ENCODE measurements at regions not wholly inside any gene's neighbourhood (a gene's known extent, or its start where the extent isn't known, plus 50 kb on each side); places are given as distances from the start of the nearest gene placed in this dataset.

GRCh38 chr2:176976736-176977685, 235.6 kb upstream of the HNRNPA3 start:
- no peak overlapping the region for H3K4me3 ChIP-seq (ENCODE audit: low read depth, low read length, poor library complexity, severe bottlenecking)
- H3K27me3 ChIP-seq (replicated peaks; ENCODE audit: insufficient read depth, low read depth, low read length, poor library complexity) = peaks cover 8% of the 10 kb centered on the region
- POLR2A ChIA-PET (ENCODE audit: low non-redundant PET) = no interaction called here
- H3K4me1 ChIP-seq (ENCODE audit: insufficient read depth, low read length, poor library complexity, severe bottlenecking) = peaks cover 31% of the 10 kb centered on the region
- no peaks in the 10 kb centered on the region for H3K9me3 ChIP-seq (ENCODE audit: low read depth, low read length, poor library complexity, severe bottlenecking)
- BruUV-seq (replicated peaks) = no TSS peak
- TF ChIP-seq CTCF (conservative IDR thresholded peaks at IDR 0.05; ENCODE audit: low read depth, low read length) (no peak), EZH2 (IDR thresholded peaks at IDR 0.05; ENCODE audit: borderline replicate concordance, low read depth, low read length, poor library complexity, severe bottlenecking) (no peak)
- H3K27ac ChIP-seq (ENCODE audit: low read depth, low read length, poor library complexity, severe bottlenecking) = no peak overlapping the region
- intact Hi-C loops (cut with micrococcal nuclease; ENCODE audit: unreplicated experiment) = no loop called here
- peak; percentile 35 for DNase-seq (ENCODE audit: low spot score)
- CTCF ChIA-PET = interaction anchor here (0.6 to 1.1 kb wide), 2 partner anchors 11 to 172 kb away, joined by 3 to 4 read pairs; no protein-coding TSS in a partner anchor
- H3K36me3 ChIP-seq (ENCODE audit: insufficient read depth, low read length, poor library complexity, severe bottlenecking) = no peaks in the 10 kb centered on the region

DNA sequence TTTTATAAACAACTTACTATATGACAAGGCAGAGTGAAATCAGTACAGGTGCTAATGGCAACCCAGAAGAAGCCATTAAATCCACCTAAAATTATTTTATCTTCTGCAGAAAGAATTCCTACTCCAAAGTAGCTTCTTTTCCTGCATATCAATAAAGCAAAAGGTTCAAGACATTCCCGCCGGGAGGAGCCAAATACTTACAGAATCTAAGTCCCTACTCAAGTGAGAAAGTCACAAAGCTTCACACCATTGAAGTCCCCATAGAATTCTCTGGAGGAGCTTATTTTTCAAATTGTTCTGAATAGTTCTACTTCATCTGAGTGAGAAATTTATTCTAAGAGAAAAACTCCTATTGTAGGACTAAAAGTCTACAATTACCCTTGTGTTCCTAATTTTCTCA, 233.7 kb upstream of the HNRNPA3 start:
- Histone ChIP-seq H3K27me3 (replicated peaks; ENCODE audit: insufficient read depth, low read depth, low read length, poor library complexity) (peaks cover 21% of the 10 kb centered on the region), H3K4me1 (ENCODE audit: insufficient read depth, low read length, poor library complexity, severe bottlenecking) (peaks cover 31% of the 10 kb centered on the region), H3K9me3 (ENCODE audit: low read depth, low read length, poor library complexity, severe bottlenecking) (no peaks in the 10 kb centered on the region), H3K36me3 (ENCODE audit: insufficient read depth, low read length, poor library complexity, severe bottlenecking) (no peaks in the 10 kb centered on the region), H3K27ac (ENCODE audit: low read depth, low read length, poor library complexity, severe bottlenecking) (no peak overlapping the region), H3K4me3 (ENCODE audit: low read depth, low read length, poor library complexity, severe bottlenecking) (no peak overlapping the region)
- TF ChIP-seq CTCF (conservative IDR thresholded peaks at IDR 0.05; ENCODE audit: low read depth, low read length) (peak; percentile 27; the same call in 1 of the 2 replicates), EZH2 (IDR thresholded peaks at IDR 0.05; ENCODE audit: borderline replicate concordance, low read depth, low read length, poor library complexity, severe bottlenecking) (no peak)
- intact Hi-C loops (cut with micrococcal nuclease; ENCODE audit: unreplicated experiment) = no loop called here
- BruUV-seq (replicated peaks) = no TSS peak
- ChIA-PET CTCF (interaction anchor here (0.6 to 1.1 kb wide), 3 partner anchors 93 to 170 kb away, joined by 3 to 4 read pairs (median 3); no protein-coding TSS in a partner anchor), POLR2A (ENCODE audit: low non-redundant PET) (interaction anchor here (0.6 kb wide), 1 partner anchor 323 kb away, joined by 3 read pairs; no protein-coding TSS in a partner anchor)
- peak; percentile 34 for DNase-seq (ENCODE audit: low spot score)

GRCh38 chr2:176979981-176980710, 232.4 kb upstream of the HNRNPA3 start:
- no peaks in the 10 kb centered on the region for H3K9me3 ChIP-seq (ENCODE audit: low read depth, low read length, poor library complexity, severe bottlenecking)
- TF ChIP-seq EZH2 (IDR thresholded peaks at IDR 0.05; ENCODE audit: borderline replicate concordance, low read depth, low read length, poor library complexity, severe bottlenecking) (no peak), CTCF (conservative IDR thresholded peaks at IDR 0.05; ENCODE audit: low read depth, low read length) (no peak)
- peaks cover 31% of the 10 kb centered on the region for H3K4me1 ChIP-seq (ENCODE audit: insufficient read depth, low read length, poor library complexity, severe bottlenecking)
- peaks cover 32% of the 10 kb centered on the region for H3K27me3 ChIP-seq (replicated peaks; ENCODE audit: insufficient read depth, low read depth, low read length, poor library complexity)
- ChIA-PET CTCF (no interaction called here), POLR2A (ENCODE audit: low non-redundant PET) (no interaction called here)
- no peak overlapping the region for H3K4me3 ChIP-seq (ENCODE audit: low read depth, low read length, poor library complexity, severe bottlenecking)
- DNase-seq (ENCODE audit: low spot score) = peak; percentile 61
- no TSS peak for BruUV-seq (replicated peaks)
- H3K36me3 ChIP-seq (ENCODE audit: insufficient read depth, low read length, poor library complexity, severe bottlenecking) = no peaks in the 10 kb centered on the region
- intact Hi-C loops (cut with micrococcal nuclease; ENCODE audit: unreplicated experiment) = loop anchor here (2.0 kb wide), 2 partner anchors 169 to 323 kb away; no protein-coding TSS in a partner anchor
- no peak overlapping the region for H3K27ac ChIP-seq (ENCODE audit: low read depth, low read length, poor library complexity, severe bottlenecking)
